CD14-positive monocyte (primary cell): ENCODE measurements at regions not wholly inside any gene's neighbourhood (a gene's known extent, or its start where the extent isn't known, plus 50 kb on each side); places are given as distances from the start of the nearest gene placed in this dataset.

Source experiments
- DNase-seq, 3 donors: peaks; one replicate each; pipeline ENCODE4 v3.0.0-alpha.2; 2011 to 2022
- H2AFZ ChIP-seq: 2 replicates; pipeline ENCODE4 v1.6.0; 2012; ENCODE audit warnings: mild to moderate bottlenecking, low read depth, low read length, inconsistent platforms; ENCODE audit not compliant: insufficient read depth, poor library complexity, severe bottlenecking
- H3K27ac ChIP-seq, 2 donors: 1 replicate in 1 of 2; 2 replicates in 1 of 2; pipeline ENCODE4 v1.5.1; 2012 to 2013; ENCODE audit warnings: low read length in 2 of 2, control low read depth in 1 of 2, inconsistent platforms in 1 of 2, low read depth in 1 of 2, mild to moderate bottlenecking in 1 of 2
- H3K27me3 ChIP-seq, 2 donors: one replicate each; pipeline versions ENCODE4 v1.6.0 to v1.6.1; 2011 to 2013; ENCODE audit warnings: low read length in 2 of 2; ENCODE audit not compliant: control insufficient read depth in 2 of 2, insufficient read depth in 2 of 2
- H3K36me3 ChIP-seq, 2 donors: replicated peaks in 1 of 2; 1 replicate in 1 of 2; 2 replicates in 1 of 2; pipeline versions ENCODE4 v1.5.1 to v1.6.1; 2012 to 2013; ENCODE audit warnings: low read length in 2 of 2, control low read depth in 1 of 2, inconsistent platforms in 1 of 2, mild to moderate bottlenecking in 1 of 2; ENCODE audit not compliant: insufficient read depth in 2 of 2, control insufficient read depth in 1 of 2
- H3K4me1 ChIP-seq, 2 donors: 1 replicate in 1 of 2; 2 replicates in 1 of 2; pipeline versions ENCODE4 v1.5.1 to v1.6.1; 2012 to 2013; ENCODE audit warnings: low read length in 2 of 2, control low read depth in 1 of 2, inconsistent platforms in 1 of 2, mild to moderate bottlenecking in 1 of 2, moderate library complexity in 1 of 2; ENCODE audit not compliant: insufficient read depth in 2 of 2, control insufficient read depth in 1 of 2
- H3K4me2 ChIP-seq: replicated peaks from 2 replicates; pipeline ENCODE3; 2012; ENCODE audit warnings: low read length, moderate library complexity, mild to moderate bottlenecking; ENCODE audit not compliant: poor library complexity, severe bottlenecking; ENCODE audit errors: extremely low read depth
- H3K4me3 ChIP-seq, 3 experiments: fragments of 200-600 bp in 1 of 3; sonication (generic) in 1 of 3; replicated peaks in 1 of 3; 1 replicate in 2 of 3; 2 replicates in 1 of 3; pipeline ENCODE4 v1.5.1; 2011 to 2013; ENCODE audit warnings: low read length in 3 of 3, mild to moderate bottlenecking in 3 of 3, control low read depth in 2 of 3, low read depth in 2 of 3, inconsistent platforms in 1 of 3, moderate library complexity in 1 of 3
- H3K79me2 ChIP-seq: 2 replicates; pipeline ENCODE4 v1.6.0; 2012; ENCODE audit warnings: mild to moderate bottlenecking, control low read depth, inconsistent platforms, low read length, moderate library complexity; ENCODE audit not compliant: insufficient read depth
- H3K9ac ChIP-seq: 2 replicates; pipeline ENCODE4 v1.6.0; 2017; ENCODE audit warnings: low read length, mild to moderate bottlenecking; ENCODE audit not compliant: insufficient read depth, poor library complexity, severe bottlenecking
- H3K9me3 ChIP-seq, 2 donors: replicated peaks in 1 of 2; 1 replicate in 1 of 2; 2 replicates in 1 of 2; pipeline versions ENCODE4 v1.5.1 to v1.6.1; 2012 to 2013; ENCODE audit warnings: low read length in 2 of 2, control low read depth in 1 of 2; ENCODE audit not compliant: control insufficient read depth in 1 of 2, insufficient read depth in 1 of 2
- H4K20me1 ChIP-seq: 2 replicates; pipeline ENCODE4 v1.6.0; 2012; ENCODE audit warnings: mild to moderate bottlenecking, low read length, control low read depth, moderate library complexity; ENCODE audit not compliant: insufficient read depth
- H3K27ac Mint-ChIP-seq, 7 donors: one replicate each; pipeline ENCODE4 v1.8.0; 2020; ENCODE audit warnings: mild to moderate bottlenecking in 7 of 7, mixed read lengths in 7 of 7, moderate library complexity in 6 of 7, inconsistent platforms in 2 of 7
- H3K27me3 Mint-ChIP-seq, 3 donors: one replicate each; pipeline ENCODE4 v1.8.0; 2021 to 2022; ENCODE audit warnings: low read depth in 3 of 3, mild to moderate bottlenecking in 3 of 3, mixed read lengths in 3 of 3, moderate library complexity in 3 of 3, inconsistent platforms in 1 of 3
- H3K36me3 Mint-ChIP-seq, 2 donors: one replicate each; pipeline ENCODE4 v1.8.0; 2020; ENCODE audit warnings: mixed read lengths in 2 of 2, inconsistent platforms in 1 of 2, mild to moderate bottlenecking in 1 of 2
- H3K4me1 Mint-ChIP-seq: one replicate; pipeline ENCODE4 v1.8.0; 2020; ENCODE audit warnings: mild to moderate bottlenecking, mixed read lengths
- H3K4me3 Mint-ChIP-seq, 2 donors: one replicate each; pipeline ENCODE4 v1.8.0; 2020; ENCODE audit warnings: mild to moderate bottlenecking in 2 of 2, mixed read lengths in 2 of 2, moderate library complexity in 1 of 2
- H3K9me3 Mint-ChIP-seq, 7 donors: one replicate each; pipeline ENCODE4 v1.8.0; 2020 to 2022; ENCODE audit warnings: mixed read lengths in 7 of 7, mild to moderate bottlenecking in 6 of 7, moderate library complexity in 6 of 7, inconsistent platforms in 2 of 7
- CTCF ChIP-seq: fragments of 200-600 bp; IDR thresholded peaks from one replicate; pipeline ENCODE4 v1.8.0; 2022; ENCODE audit warnings: antibody characterized with exemption, mild to moderate bottlenecking
- WGBS: methylation state at CpG from one replicate; pipeline ENCODE4 v1.1.5; 2013; ENCODE audit warnings: missing lambda C conversion rate; ENCODE audit not compliant: insufficient coverage; 5-methylcytosine and 5-hydroxymethylcytosine counted together
- intact Hi-C, 2 donors: fragments of 100-400 bp; cut with micrococcal nuclease; formaldehyde crosslinking; loops; one replicate each; pipeline versions ENCODE4 v1.15.0 to v1.15.1; 2023

GRCh38 chr4:3352941-3353594 lies 60.2 kb downstream of the RGS12 start:
- DNase-seq = no peak
- peaks cover 5 to 8% of the 10 kb centered on the region in 2 donors for H3K4me1 ChIP-seq
- Mint-ChIP-seq H3K9me3 (peaks cover 6 to 21% (median 16%) of the 10 kb centered on the region in 7 donors), H3K27me3 (no peaks in the 10 kb centered on the region), H3K27ac (no peak overlapping the region), H3K4me3 (no peak overlapping the region), H3K4me1 (peaks cover 16% of the 10 kb centered on the region), H3K36me3 (peaks cover 0 to 6% of the 10 kb centered on the region in 2 donors)
- intact Hi-C loops = loop anchor here in 1 of 2 donors (5.0 kb wide), 1 partner anchor 34 kb away; no protein-coding TSS in a partner anchor
- no peaks in the 10 kb centered on the region for H3K36me3 ChIP-seq
- TF ChIP-seq CTCF = no peak
- no peak overlapping the region for H3K9ac ChIP-seq
- no peaks in the 10 kb centered on the region for H4K20me1 ChIP-seq
- H3K9me3 ChIP-seq = peaks cover 0 to 9% of the 10 kb centered on the region in 2 donors
- H3K4me2 ChIP-seq = no peak overlapping the region
- H3K27ac ChIP-seq = no peak overlapping the region
- H3K79me2 ChIP-seq = no peaks in the 10 kb centered on the region
- H2AFZ ChIP-seq = no peak overlapping the region
- no peak overlapping the region for H3K4me3 ChIP-seq
- no peaks in the 10 kb centered on the region for H3K27me3 ChIP-seq
- 98% methylated on average over 12 of the region's 14 CpGs for WGBS

GRCh38 chr4:3353752-3354454 lies 61.1 kb downstream of the RGS12 start:
- peak in 1 of 3 donors; percentile 33 for DNase-seq
- Mint-ChIP-seq H3K27me3 (no peaks in the 10 kb centered on the region), H3K36me3 (peaks cover 0 to 6% of the 10 kb centered on the region in 2 donors), H3K4me1 (peaks cover 22% of the 10 kb centered on the region), H3K27ac (no peak overlapping the region), H3K9me3 (peaks cover 6 to 22% (median 16%) of the 10 kb centered on the region in 7 donors), H3K4me3 (no peak overlapping the region)
- no peak overlapping the region for H3K4me2 ChIP-seq
- no peaks in the 10 kb centered on the region for H3K79me2 ChIP-seq
- no peak overlapping the region for H3K27ac ChIP-seq
- WGBS = 100% methylated on average over 2 of the region's 4 CpGs
- H3K4me1 ChIP-seq = peaks cover 5 to 14% of the 10 kb centered on the region in 2 donors
- peaks cover 0 to 9% of the 10 kb centered on the region in 2 donors for H3K9me3 ChIP-seq
- no peak overlapping the region for H3K4me3 ChIP-seq
- no peak overlapping the region for H3K9ac ChIP-seq
- no peak overlapping the region for H2AFZ ChIP-seq
- no peaks in the 10 kb centered on the region for H3K36me3 ChIP-seq
- TF ChIP-seq CTCF = no peak
- H3K27me3 ChIP-seq = no peaks in the 10 kb centered on the region
- intact Hi-C loops = loop anchor here in 1 of 2 donors (5.0 kb wide), 1 partner anchor 33 kb away; no protein-coding TSS in a partner anchor
- no peaks in the 10 kb centered on the region for H4K20me1 ChIP-seq
